ENCODE measurements at regions not wholly inside any gene's neighbourhood (a gene's known extent, or its start where the extent isn't known, plus 50 kb on each side); places are given as distances from the start of the nearest gene placed in this dataset.

GRCh38 chr2:208916881-208917280, 507.0 kb upstream of the MAP2 start:
- TF ChIP-seq CTCF (conservative IDR thresholded peaks at IDR 0.05 in 1 of 2, IDR thresholded peaks at IDR 0.05 in 1 of 2; ENCODE audit: low read depth in 1 of 2, low read length in 2 of 2) (no peak), EZH2 (IDR thresholded peaks at IDR 0.05; ENCODE audit: low read length, missing control alignments) (no peak)
